ENCODE measurements at regions not wholly inside any gene's neighbourhood (a gene's known extent, or its start where the extent isn't known, plus 50 kb on each side); places are given as distances from the start of the nearest gene placed in this dataset.

DNA sequence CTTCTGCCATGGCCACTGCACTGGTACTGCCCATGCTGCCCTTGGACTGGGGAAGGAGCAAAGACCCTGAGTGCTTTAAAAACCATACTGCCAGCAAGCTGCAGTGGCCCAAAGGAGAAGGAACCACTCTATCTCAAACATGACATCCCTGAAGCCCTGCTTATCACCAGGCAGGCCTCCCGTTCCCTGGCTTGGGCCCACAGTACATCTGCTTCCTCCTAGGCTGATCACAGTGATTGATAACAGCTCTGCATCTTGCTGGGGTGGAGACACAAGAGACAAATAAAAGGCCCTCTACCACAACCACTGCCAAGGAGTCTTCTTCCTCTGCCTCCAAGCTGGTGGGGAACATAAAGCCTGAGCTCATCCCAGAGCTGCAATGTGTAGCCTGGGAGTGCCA is 567.5 kb downstream of the TRHDE start:
- Histone ChIP-seq H3K27me3 (replicated peaks in 1 of 7) (no peaks in the 10 kb centered on the region), H3K36me3 (no peaks in the 10 kb centered on the region), H3K27ac (no peak overlapping the region), H3K9me3 (peaks cover 0 to 10% (median 0%) of the 10 kb centered on the region in 8 donors), H3K4me1 (no peaks in the 10 kb centered on the region), H3K4me3 (no peak overlapping the region)
- no peak for DNase-seq
- WGBS, 5 donors = 21 to 50% (median 45%) methylated on average over 1 of the region's 1 CpG
- intact Hi-C loops (cut with DNase I; ENCODE audit: low total_unique reads) = no loop called here
- TF ChIP-seq POLR2AphosphoS5 (IDR thresholded peaks at IDR 0.05) (no peak), POLR2A (IDR thresholded peaks at IDR 0.05) (no peak)
- TF ChIP-seq, protein P1, sequence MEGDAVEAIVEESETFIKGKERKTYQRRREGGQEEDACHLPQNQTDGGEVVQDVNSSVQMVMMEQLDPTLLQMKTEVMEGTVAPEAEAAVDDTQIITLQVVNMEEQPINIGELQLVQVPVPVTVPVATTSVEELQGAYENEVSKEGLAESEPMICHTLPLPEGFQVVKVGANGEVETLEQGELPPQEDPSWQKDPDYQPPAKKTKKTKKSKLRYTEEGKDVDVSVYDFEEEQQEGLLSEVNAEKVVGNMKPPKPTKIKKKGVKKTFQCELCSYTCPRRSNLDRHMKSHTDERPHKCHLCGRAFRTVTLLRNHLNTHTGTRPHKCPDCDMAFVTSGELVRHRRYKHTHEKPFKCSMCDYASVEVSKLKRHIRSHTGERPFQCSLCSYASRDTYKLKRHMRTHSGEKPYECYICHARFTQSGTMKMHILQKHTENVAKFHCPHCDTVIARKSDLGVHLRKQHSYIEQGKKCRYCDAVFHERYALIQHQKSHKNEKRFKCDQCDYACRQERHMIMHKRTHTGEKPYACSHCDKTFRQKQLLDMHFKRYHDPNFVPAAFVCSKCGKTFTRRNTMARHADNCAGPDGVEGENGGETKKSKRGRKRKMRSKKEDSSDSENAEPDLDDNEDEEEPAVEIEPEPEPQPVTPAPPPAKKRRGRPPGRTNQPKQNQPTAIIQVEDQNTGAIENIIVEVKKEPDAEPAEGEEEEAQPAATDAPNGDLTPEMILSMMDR (IDR thresholded peaks at IDR 0.05 in 8 of 11, conservative IDR thresholded peaks at IDR 0.05 in 3 of 11) = no peak

DNA sequence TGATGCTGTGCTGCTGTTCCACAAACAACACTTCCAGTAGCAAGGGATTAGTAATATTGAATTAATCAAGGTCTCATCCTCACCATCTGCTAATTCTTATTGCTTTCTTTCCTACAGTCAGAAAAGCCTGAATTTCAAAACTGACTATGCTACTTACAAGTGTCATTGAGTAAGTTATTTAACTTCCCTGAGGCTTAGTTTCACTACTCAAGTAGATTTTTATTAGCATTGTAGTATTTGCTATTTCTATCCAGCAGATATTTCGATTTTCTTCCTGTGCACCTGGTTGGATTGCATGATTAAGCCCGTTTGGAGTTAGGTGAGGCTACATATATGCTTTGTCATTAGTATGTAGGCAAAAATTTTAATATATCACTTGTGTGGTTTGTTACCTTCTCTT is 591.5 kb downstream of the TRHDE start:
- Histone ChIP-seq H3K27me3 (replicated peaks in 1 of 7) (no peaks in the 10 kb centered on the region), H3K9me3 (peaks cover 0 to under 1% (median 0%) of the 10 kb centered on the region in 8 donors), H3K36me3 (no peaks in the 10 kb centered on the region), H3K4me3 (no peak overlapping the region), H3K4me1 (no peaks in the 10 kb centered on the region), H3K27ac (no peak overlapping the region)
- 37 to 62% (median 45%) methylated on average over 2 of the region's 2 CpGs for WGBS, 5 donors
- TF ChIP-seq POLR2A (IDR thresholded peaks at IDR 0.05) (no peak), POLR2AphosphoS5 (IDR thresholded peaks at IDR 0.05) (no peak)
- TF ChIP-seq, protein P1 (IDR thresholded peaks at IDR 0.05 in 8 of 11, conservative IDR thresholded peaks at IDR 0.05 in 3 of 11) = no peak
- intact Hi-C loops (cut with DNase I; ENCODE audit: low total_unique reads) = no loop called here
- no peak for DNase-seq

DNA sequence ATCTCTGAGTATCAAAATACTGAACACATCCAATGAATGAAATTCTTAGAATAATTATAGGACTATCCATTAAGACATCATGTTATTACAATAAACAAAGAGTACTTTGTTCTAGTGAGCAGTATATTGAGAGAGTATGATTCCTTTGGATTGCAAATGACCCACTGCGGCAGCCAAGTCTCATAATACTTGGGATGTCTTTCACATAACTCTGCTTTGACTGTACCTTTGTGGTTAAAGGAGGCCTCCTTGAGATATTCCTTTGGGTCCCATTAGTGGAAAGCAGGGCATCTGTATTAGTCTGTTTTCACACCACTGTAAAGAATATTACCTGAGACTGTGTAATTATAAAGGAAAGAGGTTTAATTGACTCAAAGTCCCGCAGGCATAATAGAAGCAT is 593.8 kb downstream of the TRHDE start:
- DNase-seq = no peak
- Histone ChIP-seq H3K27ac (no peak overlapping the region), H3K36me3 (no peaks in the 10 kb centered on the region), H3K4me1 (no peaks in the 10 kb centered on the region), H3K9me3 (no peaks in the 10 kb centered on the region), H3K4me3 (no peak overlapping the region), H3K27me3 (replicated peaks in 1 of 7) (no peaks in the 10 kb centered on the region)
- TF ChIP-seq POLR2AphosphoS5 (IDR thresholded peaks at IDR 0.05) (no peak), POLR2A (IDR thresholded peaks at IDR 0.05) (no peak)
- TF ChIP-seq, protein P1 (IDR thresholded peaks at IDR 0.05 in 8 of 11, conservative IDR thresholded peaks at IDR 0.05 in 3 of 11) = no peak
- 71 to 85% (median 82%) methylated on average over 2 of the region's 2 CpGs for WGBS, 5 donors
- intact Hi-C loops (cut with DNase I; ENCODE audit: low total_unique reads) = no loop called here

DNA sequence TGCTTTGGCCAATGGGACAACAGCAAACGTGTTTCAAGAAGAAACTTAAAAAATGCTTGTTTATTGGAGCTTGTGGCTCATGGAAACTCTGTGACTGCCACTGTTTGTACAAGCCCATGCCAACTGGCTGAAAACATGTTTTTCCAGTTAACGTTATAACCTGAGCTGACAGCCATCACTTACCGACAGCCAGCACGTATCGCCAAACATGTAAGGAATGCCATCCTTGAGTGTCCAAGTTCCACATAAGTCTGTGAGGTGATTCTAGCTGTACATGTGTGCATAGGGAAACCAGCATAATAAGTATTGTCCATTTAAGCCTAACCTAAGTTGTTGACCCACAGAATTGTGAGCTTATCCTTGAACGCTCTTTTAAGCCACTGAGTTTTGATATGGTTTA is 596.9 kb downstream of the TRHDE start:
- H3K4me1 ChIP-seq = no peaks in the 10 kb centered on the region
- H3K27ac ChIP-seq = no peak overlapping the region
- intact Hi-C loops (cut with DNase I; ENCODE audit: low total_unique reads) = no loop called here
- no peak for DNase-seq
- H3K36me3 ChIP-seq = no peaks in the 10 kb centered on the region
- H3K4me3 ChIP-seq = no peak overlapping the region
- TF ChIP-seq POLR2A (IDR thresholded peaks at IDR 0.05) (no peak), POLR2AphosphoS5 (IDR thresholded peaks at IDR 0.05) (no peak)
- TF ChIP-seq, protein P1 (IDR thresholded peaks at IDR 0.05 in 8 of 11, conservative IDR thresholded peaks at IDR 0.05 in 3 of 11) = no peak
- H3K9me3 ChIP-seq = peaks cover 0 to 9% (median 0%) of the 10 kb centered on the region in 8 donors
- whole genome bisulfite sequencing, 5 donors = 84 to 90% (median 88%) methylated on average over 6 of the region's 6 CpGs
- H3K27me3 ChIP-seq (replicated peaks in 1 of 7) = no peaks in the 10 kb centered on the region

Data from spleen (tissue), 11 donors.